ENCODE measurements at regions not wholly inside any gene's neighbourhood (a gene's known extent, or its start where the extent isn't known, plus 50 kb on each side); places are given as distances from the start of the nearest gene placed in this dataset.

DNA sequence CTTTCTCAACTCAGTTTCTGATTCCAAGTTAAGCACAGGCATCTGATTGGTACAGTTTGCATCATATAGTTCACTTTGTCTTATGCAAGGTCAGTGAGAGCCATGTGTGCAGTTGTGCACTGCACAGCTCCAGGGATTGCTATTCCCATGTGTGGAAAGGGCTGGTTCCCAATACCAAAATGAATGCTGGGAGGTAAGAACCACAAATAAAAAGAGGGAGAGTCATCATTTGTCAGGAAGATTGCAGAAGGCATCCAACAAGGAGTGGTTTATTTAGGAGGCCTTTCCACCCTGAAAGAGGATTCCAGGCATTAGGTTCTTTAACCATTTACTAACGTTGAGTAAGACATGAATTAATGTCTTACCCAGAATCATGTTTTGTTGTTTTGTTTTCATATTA, 141.2 kb upstream of the ST6GAL2 start:
- Histone ChIP-seq H3K4me1 (no peaks in the 10 kb centered on the region), H3K36me3 (no peaks in the 10 kb centered on the region), H3K4me3 (no peak overlapping the region), H3K27me3 (no peaks in the 10 kb centered on the region), H3K27ac (no peak overlapping the region), H3K9me3 (no peaks in the 10 kb centered on the region)
- in situ Hi-C loops (cut with MboI; ENCODE audit: low sequenced_read_pairs in 4 of 4) (no loop called here), intact Hi-C loops (cut with DNase I; ENCODE audit: low total_unique reads) (no loop called here)
- TF ChIP-seq, protein P1, sequence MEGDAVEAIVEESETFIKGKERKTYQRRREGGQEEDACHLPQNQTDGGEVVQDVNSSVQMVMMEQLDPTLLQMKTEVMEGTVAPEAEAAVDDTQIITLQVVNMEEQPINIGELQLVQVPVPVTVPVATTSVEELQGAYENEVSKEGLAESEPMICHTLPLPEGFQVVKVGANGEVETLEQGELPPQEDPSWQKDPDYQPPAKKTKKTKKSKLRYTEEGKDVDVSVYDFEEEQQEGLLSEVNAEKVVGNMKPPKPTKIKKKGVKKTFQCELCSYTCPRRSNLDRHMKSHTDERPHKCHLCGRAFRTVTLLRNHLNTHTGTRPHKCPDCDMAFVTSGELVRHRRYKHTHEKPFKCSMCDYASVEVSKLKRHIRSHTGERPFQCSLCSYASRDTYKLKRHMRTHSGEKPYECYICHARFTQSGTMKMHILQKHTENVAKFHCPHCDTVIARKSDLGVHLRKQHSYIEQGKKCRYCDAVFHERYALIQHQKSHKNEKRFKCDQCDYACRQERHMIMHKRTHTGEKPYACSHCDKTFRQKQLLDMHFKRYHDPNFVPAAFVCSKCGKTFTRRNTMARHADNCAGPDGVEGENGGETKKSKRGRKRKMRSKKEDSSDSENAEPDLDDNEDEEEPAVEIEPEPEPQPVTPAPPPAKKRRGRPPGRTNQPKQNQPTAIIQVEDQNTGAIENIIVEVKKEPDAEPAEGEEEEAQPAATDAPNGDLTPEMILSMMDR (IDR thresholded peaks at IDR 0.05 in 4 of 5, conservative IDR thresholded peaks at IDR 0.05 in 1 of 5) = no peak
- TF ChIP-seq POLR2A (IDR thresholded peaks at IDR 0.05) = no peak
- ATAC-seq (no peak), DNase-seq (no peak)

GRCh38 chr2:107027810-107028209, 141.8 kb upstream of the ST6GAL2 start:
- DNase-seq (no peak), ATAC-seq (no peak)
- in situ Hi-C loops (cut with MboI; ENCODE audit: low sequenced_read_pairs in 4 of 4) = no loop called here
- Histone ChIP-seq H3K27me3 (no peaks in the 10 kb centered on the region), H3K27ac (no peak overlapping the region), H3K9me3 (no peaks in the 10 kb centered on the region), H3K4me3 (no peak overlapping the region), H3K4me1 (no peaks in the 10 kb centered on the region), H3K36me3 (no peaks in the 10 kb centered on the region)
- intact Hi-C loops (cut with DNase I; ENCODE audit: low total_unique reads) = no loop called here
- no peak for TF ChIP-seq POLR2A (IDR thresholded peaks at IDR 0.05)
- TF ChIP-seq, protein P1 (IDR thresholded peaks at IDR 0.05 in 4 of 5, conservative IDR thresholded peaks at IDR 0.05 in 1 of 5) = no peak

DNA sequence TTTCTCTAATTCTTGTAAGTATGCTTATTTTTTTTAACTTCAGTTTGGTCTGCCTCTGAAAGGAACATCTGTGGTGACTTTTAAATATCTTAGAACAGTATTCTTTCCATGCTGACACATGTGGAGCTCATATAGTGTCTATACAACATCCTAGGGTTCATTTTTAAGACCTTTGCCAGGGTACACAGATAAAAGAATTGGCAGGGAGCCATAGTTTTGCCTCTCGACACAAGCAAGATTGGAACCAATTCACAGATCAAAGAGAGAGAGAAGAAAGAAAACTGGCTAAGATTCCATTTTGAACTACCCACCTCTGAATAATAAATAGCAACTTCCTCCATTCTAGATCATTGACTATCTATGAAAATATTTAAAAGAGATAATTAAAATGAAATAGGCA, 142.7 kb upstream of the ST6GAL2 start:
- H3K4me3 ChIP-seq = no peak overlapping the region
- in situ Hi-C loops (cut with MboI; ENCODE audit: low sequenced_read_pairs in 4 of 4) (no loop called here), intact Hi-C loops (cut with DNase I; ENCODE audit: low total_unique reads) (no loop called here)
- no peaks in the 10 kb centered on the region for H3K27me3 ChIP-seq
- H3K27ac ChIP-seq = no peak overlapping the region
- DNase-seq (no peak), ATAC-seq (no peak)
- no peaks in the 10 kb centered on the region for H3K4me1 ChIP-seq
- no peaks in the 10 kb centered on the region for H3K36me3 ChIP-seq
- TF ChIP-seq, protein P1 (IDR thresholded peaks at IDR 0.05 in 4 of 5, conservative IDR thresholded peaks at IDR 0.05 in 1 of 5) = no peak
- TF ChIP-seq POLR2A (IDR thresholded peaks at IDR 0.05) = no peak
- H3K9me3 ChIP-seq = no peaks in the 10 kb centered on the region

DNA sequence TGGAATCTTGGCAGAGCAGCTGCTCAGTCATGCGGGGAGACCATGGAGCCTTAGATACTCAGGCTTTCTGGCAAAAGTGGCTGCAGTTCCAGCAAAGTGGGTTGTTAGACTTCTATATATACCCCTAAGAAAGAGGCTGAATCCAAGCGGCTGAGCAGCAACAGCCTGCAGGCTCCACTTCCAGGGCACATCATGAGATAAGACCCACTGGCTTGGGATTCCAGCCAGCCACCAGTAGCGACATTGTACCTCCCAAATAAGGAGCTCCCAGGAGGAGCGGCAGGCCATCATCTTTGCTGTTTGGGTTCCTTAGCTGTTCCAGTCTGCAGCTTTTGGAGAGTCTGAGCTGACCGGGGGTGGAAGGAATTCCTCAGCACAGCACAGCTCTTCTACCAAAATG, 150.3 kb upstream of the ST6GAL2 start:
- DNase-seq (no peak), ATAC-seq (no peak)
- intact Hi-C loops (cut with DNase I; ENCODE audit: low total_unique reads) (no loop called here), in situ Hi-C loops (cut with MboI; ENCODE audit: low sequenced_read_pairs in 4 of 4) (no loop called here)
- Histone ChIP-seq H3K36me3 (no peaks in the 10 kb centered on the region), H3K9me3 (no peaks in the 10 kb centered on the region), H3K27me3 (no peaks in the 10 kb centered on the region), H3K27ac (no peak overlapping the region), H3K4me3 (no peak overlapping the region), H3K4me1 (no peaks in the 10 kb centered on the region)
- TF ChIP-seq, protein P1 (IDR thresholded peaks at IDR 0.05 in 4 of 5, conservative IDR thresholded peaks at IDR 0.05 in 1 of 5) = no peak

DNA sequence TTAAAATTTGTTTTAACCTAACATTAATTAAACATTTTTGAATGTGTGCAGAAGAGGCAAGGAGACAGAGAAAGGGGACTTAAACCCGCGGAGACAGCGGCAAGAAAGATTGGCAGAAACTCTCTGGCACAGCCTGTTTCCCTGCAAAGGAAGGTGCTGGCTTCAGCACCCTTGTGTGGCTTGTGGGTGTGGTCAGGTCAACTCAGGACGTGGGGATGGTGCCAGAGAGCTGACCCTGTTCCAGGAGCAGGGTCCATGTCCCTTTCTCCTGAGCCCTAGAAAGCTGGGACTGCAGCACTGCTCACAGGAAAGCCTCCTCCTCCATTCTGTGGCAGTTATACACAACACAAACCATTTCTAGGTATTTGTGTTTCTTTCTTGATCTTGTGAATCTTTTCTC, 176.2 kb upstream of the ST6GAL2 start:
- no peaks in the 10 kb centered on the region for H3K27me3 ChIP-seq
- ATAC-seq (no peak), DNase-seq (no peak)
- H3K9me3 ChIP-seq = no peaks in the 10 kb centered on the region
- no peak overlapping the region for H3K4me3 ChIP-seq
- TF ChIP-seq POLR2A (IDR thresholded peaks at IDR 0.05) = no peak
- TF ChIP-seq, protein P1 (IDR thresholded peaks at IDR 0.05 in 4 of 5, conservative IDR thresholded peaks at IDR 0.05 in 1 of 5) = no peak
- H3K36me3 ChIP-seq = no peaks in the 10 kb centered on the region
- intact Hi-C loops (cut with DNase I; ENCODE audit: low total_unique reads) (no loop called here), in situ Hi-C loops (cut with MboI; ENCODE audit: low sequenced_read_pairs in 4 of 4) (no loop called here)
- no peaks in the 10 kb centered on the region for H3K4me1 ChIP-seq
- H3K27ac ChIP-seq = no peak overlapping the region

All from gastrocnemius medialis (tissue), 4 donors.